H9 (cell line): ENCODE measurements at regions not wholly inside any gene's neighbourhood (a gene's known extent, or its start where the extent isn't known, plus 50 kb on each side); places are given as distances from the start of the nearest gene placed in this dataset.

Experiments used
- DNase-seq: peaks from one replicate; pipeline ENCODE4 v3.0.0-alpha.2; 2017
- H2AFZ ChIP-seq: one replicate; pipeline ENCODE4 v1.6.1; 2013; ENCODE audit warnings: mild to moderate bottlenecking, low read length, control low read depth, moderate library complexity
- H2AK5ac ChIP-seq: 2 replicates; pipeline ENCODE4 v1.6.1; 2013; ENCODE audit warnings: low read length, control low read depth, mixed read lengths; ENCODE audit not compliant: insufficient read length
- H2BK120ac ChIP-seq: one replicate; pipeline ENCODE4 v1.6.1; 2013; ENCODE audit warnings: low read depth, mild to moderate bottlenecking, low read length, control low read depth, inconsistent platforms; ENCODE audit not compliant: poor library complexity, severe bottlenecking
- H2BK12ac ChIP-seq: 2 replicates; pipeline ENCODE4 v1.6.1; 2013; ENCODE audit warnings: low read length, control low read depth, mixed read lengths, low read depth; ENCODE audit not compliant: insufficient read length
- H2BK15ac ChIP-seq: 2 replicates; pipeline ENCODE4 v1.6.1; 2013; ENCODE audit warnings: low read depth, low read length, control low read depth
- H2BK20ac ChIP-seq: one replicate; pipeline ENCODE4 v1.6.1; 2013; ENCODE audit warnings: low read depth, mild to moderate bottlenecking, low read length, control low read depth, inconsistent platforms; ENCODE audit not compliant: poor library complexity, severe bottlenecking
- H2BK5ac ChIP-seq: 2 replicates; pipeline ENCODE4 v1.6.1; 2013; ENCODE audit warnings: low read length, control low read depth, mixed read lengths; ENCODE audit not compliant: insufficient read length
- H3K14ac ChIP-seq: 2 replicates; pipeline ENCODE4 v1.6.1; 2013; ENCODE audit warnings: low read length, control low read depth; ENCODE audit not compliant: insufficient read depth
- H3K18ac ChIP-seq: 2 replicates; pipeline ENCODE4 v1.6.1; 2013; ENCODE audit warnings: low read depth, mild to moderate bottlenecking, mixed read lengths, low read length, control low read depth; ENCODE audit not compliant: insufficient read length
- H3K23ac ChIP-seq: 2 replicates; pipeline ENCODE4 v1.6.1; 2013; ENCODE audit warnings: low read length, control low read depth, mixed read lengths, low read depth; ENCODE audit not compliant: insufficient read length
- H3K23me2 ChIP-seq: 2 replicates; pipeline ENCODE4 v1.6.1; 2013; ENCODE audit warnings: low read depth, mild to moderate bottlenecking, mixed read lengths, low read length, control low read depth; ENCODE audit not compliant: insufficient read length, poor library complexity, severe bottlenecking
- H3K27ac ChIP-seq: 2 replicates; pipeline ENCODE4 v1.5.1; 2013; ENCODE audit warnings: low read length, control low read depth, mixed read lengths, low read depth; ENCODE audit not compliant: insufficient read length
- H3K27me3 ChIP-seq: 2 replicates; pipeline ENCODE4 v1.6.1; 2013; ENCODE audit warnings: low read length, control low read depth, inconsistent platforms; ENCODE audit not compliant: insufficient read depth
- H3K4ac ChIP-seq: 2 replicates; pipeline ENCODE4 v1.6.1; 2013; ENCODE audit warnings: low read depth, mild to moderate bottlenecking, control low read depth, inconsistent platforms, low read length, moderate library complexity
- H3K4me1 ChIP-seq: 2 replicates; pipeline ENCODE4 v1.6.1; 2013; ENCODE audit warnings: low read length, control low read depth, inconsistent platforms; ENCODE audit not compliant: insufficient read depth
- H3K4me2 ChIP-seq: 2 replicates; pipeline ENCODE4 v1.6.1; 2013; ENCODE audit warnings: low read length, control low read depth, mixed read lengths; ENCODE audit not compliant: insufficient read length, insufficient read depth
- H3K56ac ChIP-seq: 2 replicates; pipeline ENCODE4 v1.6.1; 2013; ENCODE audit warnings: low read depth, mild to moderate bottlenecking, mixed read lengths, low read length, control low read depth; ENCODE audit not compliant: insufficient read length
- H3K79me1 ChIP-seq: 2 replicates; pipeline ENCODE4 v1.6.1; 2013; ENCODE audit warnings: low read depth, mild to moderate bottlenecking, moderate library complexity, low read length, control low read depth, inconsistent platforms; ENCODE audit not compliant: insufficient read depth, poor library complexity, severe bottlenecking
- H3K79me2 ChIP-seq: 2 replicates; pipeline ENCODE4 v1.6.1; 2013; ENCODE audit warnings: low read length, control low read depth, inconsistent platforms; ENCODE audit not compliant: insufficient read depth
- H3K9ac ChIP-seq: 2 replicates; pipeline ENCODE4 v1.6.1; 2013; ENCODE audit warnings: low read length, control low read depth, mixed read lengths; ENCODE audit not compliant: insufficient read length; ENCODE audit errors: extremely low read depth
- H3K9me3 ChIP-seq: one replicate; pipeline ENCODE4 v1.6.1; 2013; ENCODE audit warnings: low read depth, low read length, inconsistent platforms; ENCODE audit not compliant: control insufficient read depth
- H3T11ph ChIP-seq: one replicate; pipeline ENCODE4 v1.6.1; 2013; ENCODE audit warnings: mild to moderate bottlenecking, low read length, control low read depth, inconsistent platforms
- H4K20me1 ChIP-seq: one replicate; pipeline ENCODE4 v1.6.1; 2013; ENCODE audit not compliant: control insufficient read depth, insufficient read length, insufficient read depth
- H4K5ac ChIP-seq: 2 replicates; pipeline ENCODE4 v1.6.1; 2013; ENCODE audit warnings: low read depth, mild to moderate bottlenecking, mixed read lengths, low read length, control low read depth; ENCODE audit not compliant: insufficient read length
- H4K8ac ChIP-seq: replicated peaks from 2 replicates; pipeline ENCODE4 v1.6.1; 2013; ENCODE audit warnings: low read length, control low read depth, mixed read lengths, low read depth; ENCODE audit not compliant: insufficient read length
- H4K91ac ChIP-seq: 2 replicates; pipeline ENCODE4 v1.6.1; 2013; ENCODE audit warnings: low read depth, mild to moderate bottlenecking, moderate library complexity, mixed read lengths, low read length, control low read depth; ENCODE audit not compliant: insufficient read length
- H3K27ac Mint-ChIP-seq, 3 experiments: 2 replicates in 2 of 3; 3 replicates in 1 of 3; pipeline ENCODE4 v1.8.0; 2020 to 2021; ENCODE audit warnings: mixed read lengths in 3 of 3, mild to moderate bottlenecking in 1 of 3, moderate library complexity in 1 of 3
- H3K27me3 Mint-ChIP-seq: 2 replicates; pipeline ENCODE4 v1.8.0; 2021; ENCODE audit warnings: low read depth, mild to moderate bottlenecking, moderate library complexity, mixed read lengths
- H3K36me3 Mint-ChIP-seq, 3 experiments: 2 replicates in 2 of 3; 3 replicates in 1 of 3; pipeline ENCODE4 v1.8.0; 2020 to 2021; ENCODE audit warnings: low read depth in 3 of 3, mixed read lengths in 3 of 3; ENCODE audit not compliant: insufficient read depth in 1 of 3
- H3K4me1 Mint-ChIP-seq, 2 experiments: 2 replicates each; pipeline ENCODE4 v1.8.0; 2020; ENCODE audit warnings: mixed read lengths in 2 of 2
- H3K4me3 Mint-ChIP-seq, 2 experiments: 2 replicates in 1 of 2; 3 replicates in 1 of 2; pipeline ENCODE4 v1.8.0; 2020 to 2021; ENCODE audit warnings: mild to moderate bottlenecking in 2 of 2, mixed read lengths in 2 of 2, moderate library complexity in 1 of 2
- H3K9me3 Mint-ChIP-seq, 2 experiments: 2 replicates in 1 of 2; 3 replicates in 1 of 2; pipeline ENCODE4 v1.8.0; 2020; ENCODE audit warnings: mild to moderate bottlenecking in 2 of 2, mixed read lengths in 2 of 2, moderate library complexity in 1 of 2
- WGBS: extraction: QIAGEN DNeasy Blood & Tissue Kit; methylation state at CpG from one replicate; pipeline ENCODE4 v1.1.7; 2013; ENCODE audit warnings: missing lambda C conversion rate, low lambda C conversion rate, mixed read lengths; ENCODE audit not compliant: insufficient read length; ENCODE audit errors: extremely low coverage; 5-methylcytosine and 5-hydroxymethylcytosine counted together
- TF ChIP-seq, protein P1 (sequence below): fragments of 200-600 bp; sonication (generic); conservative IDR thresholded peaks from 3 replicates; pipeline ENCODE4 v1.8.0; 2021; ENCODE audit warnings: antibody characterized with exemption, mild to moderate bottlenecking

GRCh38 chr7:130822642-130823041 lies 88.6 kb upstream of the KLF14 start:
- Histone ChIP-seq H2BK20ac (no peak overlapping the region), H3K9me3 (no peaks in the 10 kb centered on the region), H3K4ac (no peak overlapping the region), H4K8ac (no peak overlapping the region), H3K23ac (no peak overlapping the region), H2BK5ac (no peak overlapping the region), H3K4me2 (no peak overlapping the region), H3K79me1 (no peaks in the 10 kb centered on the region), H3K18ac (no peak overlapping the region), H3K14ac (no peak overlapping the region), H3T11ph (no peak overlapping the region), H3K4me1 (no peaks in the 10 kb centered on the region), H3K79me2 (no peaks in the 10 kb centered on the region), H2BK15ac (no peak overlapping the region), H2BK120ac (no peak overlapping the region), H3K27ac (no peak overlapping the region), H2AK5ac (no peak overlapping the region), H3K27me3 (no peaks in the 10 kb centered on the region), H4K5ac (no peak overlapping the region), H3K23me2 (no peaks in the 10 kb centered on the region), H3K56ac (no peak overlapping the region), H2AFZ (no peak overlapping the region), H2BK12ac (no peak overlapping the region), H4K91ac (no peak overlapping the region), H3K9ac (no peak overlapping the region), H4K20me1 (no peaks in the 10 kb centered on the region)
- Mint-ChIP-seq H3K9me3 (peaks cover 17% of the 10 kb centered on the region in 2 experiments), H3K27ac (no peak overlapping the region), H3K4me3 (no peak overlapping the region), H3K4me1 (no peaks in the 10 kb centered on the region), H3K36me3 (peaks cover 0 to 14% (median 4%) of the 10 kb centered on the region in 3 experiments; a peak in 4 of 7 replicates), H3K27me3 (peaks cover 1% of the 10 kb centered on the region; the same call in 1 of the 2 replicates)
- WGBS, result no CpG with 5 or more reads among the region's 2 CpGs
- no peak for DNase-seq
- TF ChIP-seq, protein P1, sequence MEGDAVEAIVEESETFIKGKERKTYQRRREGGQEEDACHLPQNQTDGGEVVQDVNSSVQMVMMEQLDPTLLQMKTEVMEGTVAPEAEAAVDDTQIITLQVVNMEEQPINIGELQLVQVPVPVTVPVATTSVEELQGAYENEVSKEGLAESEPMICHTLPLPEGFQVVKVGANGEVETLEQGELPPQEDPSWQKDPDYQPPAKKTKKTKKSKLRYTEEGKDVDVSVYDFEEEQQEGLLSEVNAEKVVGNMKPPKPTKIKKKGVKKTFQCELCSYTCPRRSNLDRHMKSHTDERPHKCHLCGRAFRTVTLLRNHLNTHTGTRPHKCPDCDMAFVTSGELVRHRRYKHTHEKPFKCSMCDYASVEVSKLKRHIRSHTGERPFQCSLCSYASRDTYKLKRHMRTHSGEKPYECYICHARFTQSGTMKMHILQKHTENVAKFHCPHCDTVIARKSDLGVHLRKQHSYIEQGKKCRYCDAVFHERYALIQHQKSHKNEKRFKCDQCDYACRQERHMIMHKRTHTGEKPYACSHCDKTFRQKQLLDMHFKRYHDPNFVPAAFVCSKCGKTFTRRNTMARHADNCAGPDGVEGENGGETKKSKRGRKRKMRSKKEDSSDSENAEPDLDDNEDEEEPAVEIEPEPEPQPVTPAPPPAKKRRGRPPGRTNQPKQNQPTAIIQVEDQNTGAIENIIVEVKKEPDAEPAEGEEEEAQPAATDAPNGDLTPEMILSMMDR, result no peak
